ENCODE measurements at regions not wholly inside any gene's neighbourhood (a gene's known extent, or its start where the extent isn't known, plus 50 kb on each side); places are given as distances from the start of the nearest gene placed in this dataset.

- no peak for DNase-seq
Observed at GRCh38 chr9:91073049-91073810, 271.6 kb downstream of the SYK start.

- peak in 1 of 14 donors; percentile 83 for DNase-seq
Observed at GRCh38 chr9:91073811-91074771, 272.5 kb downstream of the SYK start.

DNA sequence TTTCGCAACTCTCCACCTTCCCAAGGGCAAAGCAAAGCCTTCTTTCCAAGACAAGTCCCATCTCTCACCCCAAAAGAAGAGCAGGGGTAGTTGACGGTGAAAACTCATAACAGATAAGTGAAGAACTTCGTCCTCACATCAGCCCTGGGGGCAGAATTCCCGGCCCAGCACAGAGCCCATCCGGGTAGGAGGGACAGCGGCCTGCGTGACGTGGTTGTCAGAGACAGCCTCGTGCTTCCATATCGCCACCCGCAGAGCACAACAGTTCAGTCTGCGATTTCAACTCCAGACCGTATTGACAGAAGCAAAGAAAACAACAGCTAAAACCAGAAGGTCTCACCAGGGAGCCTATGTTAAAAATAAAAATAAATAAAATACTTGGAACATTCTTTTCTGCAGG, 273.2 kb downstream of the SYK start:
- no peak for DNase-seq

DNA sequence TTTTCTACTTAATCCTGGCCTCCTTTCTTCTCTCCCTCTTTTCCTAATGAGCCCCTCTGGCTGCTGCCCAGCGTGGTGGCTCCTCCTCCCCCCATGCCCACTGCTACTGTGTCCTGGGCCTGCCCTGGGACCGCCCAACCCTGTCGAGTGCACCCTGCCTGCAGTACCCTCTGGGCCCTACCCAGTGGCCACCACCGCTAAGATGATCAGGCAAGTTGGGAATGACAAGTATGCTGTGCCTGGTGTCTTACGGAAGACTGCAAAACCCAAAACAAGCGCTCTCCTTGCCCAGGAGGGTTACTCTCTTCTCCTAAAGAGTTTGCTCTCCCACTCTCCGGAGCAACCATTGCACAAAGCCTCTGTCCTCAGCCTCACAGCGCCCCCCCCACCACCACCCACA, 273.7 kb downstream of the SYK start:
- no peak for DNase-seq

GRCh38 chr9:91077624-91078368, 276.2 kb downstream of the SYK start:
- DNase-seq = no peak

DNA sequence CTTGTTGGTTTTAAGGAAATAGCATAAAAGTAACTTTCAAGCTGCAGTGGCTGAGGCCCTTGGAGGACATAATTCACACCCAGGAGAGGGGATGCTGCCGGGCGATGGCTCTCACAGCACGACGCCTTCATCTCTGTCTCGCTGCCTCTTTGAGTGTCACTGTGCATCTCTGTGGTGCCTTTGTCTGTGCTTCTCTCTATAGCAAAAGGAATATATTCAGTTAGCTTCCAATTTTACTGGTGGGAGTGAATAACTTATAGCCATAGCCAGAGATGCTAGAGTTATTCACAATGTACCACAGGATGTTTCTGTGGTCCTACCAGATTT, 276.7 kb downstream of the SYK start:
- DNase-seq = no peak

GRCh38 chr9:91082731-91083130, 279.0 kb downstream of the AUH start:
- no peak for DNase-seq

DNA sequence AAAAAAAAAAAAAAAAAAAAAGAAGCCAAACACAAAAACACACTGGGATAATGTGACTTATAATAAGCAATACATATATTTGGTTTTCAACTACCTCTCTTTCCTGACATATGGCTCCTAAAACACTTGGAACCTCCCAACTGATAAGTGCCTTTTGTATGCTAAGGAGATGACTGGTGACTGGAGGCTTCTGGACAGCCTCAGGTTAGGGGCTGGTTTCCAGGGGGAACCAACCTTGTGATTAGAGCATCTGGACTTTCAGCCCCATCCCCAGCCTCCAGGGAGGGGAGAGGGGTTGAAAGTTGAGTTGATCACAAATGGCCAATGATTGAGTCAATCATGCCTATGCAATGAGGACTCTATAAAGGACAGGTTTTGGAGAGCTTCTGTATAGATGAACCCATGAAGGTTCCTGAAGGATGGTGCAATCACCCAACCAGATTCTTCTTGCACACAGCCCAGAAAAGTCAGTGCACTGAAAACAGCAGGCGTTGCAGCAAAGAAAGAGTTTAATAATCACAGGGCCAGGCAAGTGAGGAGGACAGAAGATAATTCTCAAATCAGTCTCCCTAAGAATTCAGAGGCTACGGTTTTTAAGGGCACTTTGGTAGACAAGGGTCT, 276.7 kb downstream of the AUH start:
- no peak for DNase-seq

DNA sequence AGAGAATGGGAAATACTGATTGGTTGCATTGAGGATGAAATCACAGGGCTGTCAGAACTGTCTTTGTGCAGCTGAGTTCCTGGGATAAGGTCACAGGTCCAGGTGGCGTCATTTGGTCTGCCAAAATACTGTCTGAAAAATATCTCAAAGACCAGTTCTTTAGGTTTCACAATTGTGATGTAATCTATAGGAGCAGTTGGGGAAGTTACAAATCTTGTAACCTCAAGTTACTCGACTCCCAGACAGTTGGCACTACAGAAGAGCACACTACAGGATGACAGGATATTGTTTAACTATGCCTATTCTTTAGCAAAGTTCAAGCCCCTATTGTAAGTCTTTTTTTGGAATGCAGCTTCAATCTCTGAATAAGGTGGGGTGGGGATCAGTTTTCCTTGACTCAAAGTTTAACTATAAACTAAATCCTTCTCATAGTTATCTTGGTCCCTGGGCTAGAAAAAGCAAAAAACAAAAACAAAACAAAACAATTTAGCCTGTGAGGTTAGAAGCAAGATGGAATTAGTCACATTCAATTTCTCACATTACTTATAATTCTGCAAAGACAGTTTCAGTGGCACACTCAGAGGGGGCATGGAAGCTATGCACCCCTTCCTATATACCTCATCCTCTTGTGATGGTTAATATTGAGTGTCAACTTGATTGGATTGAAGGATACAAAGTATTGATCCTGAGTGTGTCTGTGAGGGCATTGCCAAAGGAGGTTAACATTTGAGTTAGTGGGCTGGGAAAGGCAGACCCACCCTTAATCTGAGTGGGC, 276.0 kb downstream of the AUH start:
- no peak for DNase-seq

DNA sequence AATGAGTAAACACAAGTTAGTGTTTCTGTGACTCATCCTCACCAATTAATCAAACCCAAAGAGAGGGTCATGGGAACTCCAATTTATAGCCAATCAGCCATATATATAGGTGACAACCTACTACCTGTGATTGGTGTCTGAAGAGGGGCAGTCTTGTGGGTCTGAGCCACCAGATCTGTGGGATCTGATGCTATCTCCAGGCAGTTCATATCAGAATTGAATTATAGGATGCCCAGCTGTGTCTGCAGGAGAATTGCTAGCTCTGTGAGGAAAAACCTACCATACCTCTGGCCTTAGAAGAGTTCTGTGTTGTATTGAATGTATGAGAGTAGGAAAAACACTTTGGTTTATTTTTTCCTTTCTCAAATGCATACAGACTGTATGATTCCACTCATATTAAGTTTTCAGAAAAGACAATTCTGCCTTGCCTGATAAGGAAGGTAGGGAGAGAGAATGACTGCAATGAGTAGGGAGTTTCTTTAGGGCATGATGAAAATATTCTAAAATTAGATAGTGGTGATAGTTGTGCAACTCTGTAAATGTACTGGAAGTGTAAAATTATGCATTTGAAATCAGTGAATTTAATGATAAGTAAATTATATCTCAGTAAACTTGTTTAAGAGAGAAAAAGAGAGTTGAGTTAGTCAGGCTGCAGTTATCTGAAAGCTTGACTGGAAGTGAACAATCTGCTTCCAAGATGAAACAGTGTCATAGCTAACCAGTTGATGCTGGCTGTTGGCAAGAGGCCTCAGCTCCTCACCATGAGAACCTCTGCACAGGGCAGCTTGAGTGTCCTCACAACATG, 274.9 kb downstream of the AUH start:
- DNase-seq = no peak

DNA sequence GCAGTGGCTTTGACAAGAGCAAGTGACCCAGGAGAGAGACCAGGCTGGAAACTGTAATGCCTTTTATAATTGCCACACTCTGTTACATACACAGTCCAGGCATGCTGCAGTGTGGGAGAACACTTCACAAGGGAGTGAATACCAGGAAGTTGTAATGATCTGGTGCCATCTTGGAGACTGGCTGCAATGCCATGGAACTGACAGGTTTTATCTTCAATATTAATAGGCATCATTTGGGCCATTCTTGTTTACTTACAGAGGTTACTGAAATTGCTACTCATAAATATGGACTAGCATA, 274.3 kb downstream of the AUH start:
- DNase-seq = no peak

DNA sequence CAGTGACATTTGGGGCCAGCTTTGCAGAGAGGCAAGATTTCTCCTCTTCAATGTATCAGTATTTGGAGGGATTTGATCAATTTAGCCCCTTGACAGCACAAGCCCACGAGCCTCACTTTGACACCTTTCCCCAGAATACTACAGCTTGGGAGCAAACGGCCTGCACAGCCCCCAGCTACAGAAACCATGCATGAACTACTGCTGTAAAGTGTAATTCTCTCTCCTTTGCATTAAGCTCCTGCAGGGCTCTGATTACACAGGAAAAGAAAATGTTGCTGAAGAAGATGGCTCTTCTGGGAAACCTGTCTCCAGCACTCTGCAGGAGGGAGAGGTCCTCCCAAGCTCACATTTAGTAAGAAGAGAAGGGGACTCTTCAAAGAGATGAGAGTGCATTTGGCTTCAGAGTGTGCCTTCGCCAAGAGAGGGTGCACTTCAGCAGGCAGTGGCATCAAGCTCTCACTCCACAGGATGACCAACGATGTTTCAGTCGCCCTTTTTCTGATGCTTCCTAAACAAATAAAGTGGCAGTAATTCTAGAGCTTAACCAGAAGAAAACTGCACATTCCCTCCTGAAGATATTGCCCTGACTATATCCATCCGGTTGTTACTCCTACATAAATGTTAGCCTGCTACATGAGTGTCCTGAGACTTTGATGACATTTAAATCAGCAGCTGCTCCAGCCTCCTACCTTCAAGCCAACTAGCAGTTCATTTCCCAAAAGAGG, 272.2 kb downstream of the AUH start:
- DNase-seq = peak in 2 of 14 donors; percentile 6

GRCh38 chr9:91090130-91090410, 271.6 kb downstream of the AUH start:
- DNase-seq = no peak

DNA sequence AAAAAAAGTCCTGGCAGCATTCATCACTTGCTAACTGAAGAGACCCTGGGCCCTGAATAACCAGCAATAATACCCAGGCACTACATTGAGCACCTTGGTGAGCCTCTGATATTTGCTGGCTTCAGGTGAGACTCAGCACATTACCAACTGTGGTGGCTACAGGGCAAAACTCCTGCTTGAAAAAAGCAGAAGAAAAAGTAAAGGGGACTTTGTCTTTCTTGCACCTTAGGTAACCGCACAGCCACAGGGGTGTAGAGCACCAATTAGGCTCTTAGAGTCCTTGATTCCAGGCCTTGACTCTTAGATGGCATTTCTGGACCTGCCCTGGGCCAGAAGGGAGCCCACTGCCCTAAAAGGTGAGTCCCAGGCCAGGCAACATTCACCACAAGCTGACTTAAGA, 269.5 kb downstream of the AUH start:
- no peak for DNase-seq

DNA sequence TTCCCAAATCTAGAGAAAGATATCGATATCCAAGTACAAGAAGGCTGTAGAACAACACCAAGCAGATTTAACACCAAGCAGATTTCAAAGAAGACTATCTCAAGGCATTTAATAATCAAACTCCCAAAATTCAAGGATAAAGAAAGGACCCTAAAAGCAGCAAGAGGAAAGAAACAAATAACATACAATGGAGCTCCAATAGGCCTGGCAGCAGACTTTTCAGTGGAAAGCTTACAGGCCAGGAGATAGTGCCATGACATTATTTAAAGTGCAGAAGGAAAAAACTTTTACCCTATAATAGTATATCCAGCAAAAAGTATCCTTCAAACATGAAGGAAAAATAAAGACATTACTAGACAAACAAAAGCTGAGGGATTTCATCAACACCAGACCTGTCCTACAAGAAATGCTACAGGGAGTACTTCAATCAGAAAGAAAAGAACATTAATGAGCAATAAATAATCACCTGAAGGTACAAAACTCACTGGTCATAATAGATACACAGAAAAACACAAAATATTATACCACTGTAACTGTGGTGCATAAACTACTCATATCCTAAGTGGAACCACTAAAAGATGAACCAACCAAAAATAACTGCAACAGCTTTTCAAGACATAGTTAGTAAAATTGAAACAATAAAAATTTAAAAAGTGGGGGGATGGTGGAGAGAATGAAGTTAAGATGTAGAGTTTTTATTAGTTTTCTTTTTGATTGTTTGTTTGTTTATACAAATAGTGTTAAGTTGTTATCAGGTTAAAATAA, 267.2 kb downstream of the AUH start:
- no peak for DNase-seq

DNA sequence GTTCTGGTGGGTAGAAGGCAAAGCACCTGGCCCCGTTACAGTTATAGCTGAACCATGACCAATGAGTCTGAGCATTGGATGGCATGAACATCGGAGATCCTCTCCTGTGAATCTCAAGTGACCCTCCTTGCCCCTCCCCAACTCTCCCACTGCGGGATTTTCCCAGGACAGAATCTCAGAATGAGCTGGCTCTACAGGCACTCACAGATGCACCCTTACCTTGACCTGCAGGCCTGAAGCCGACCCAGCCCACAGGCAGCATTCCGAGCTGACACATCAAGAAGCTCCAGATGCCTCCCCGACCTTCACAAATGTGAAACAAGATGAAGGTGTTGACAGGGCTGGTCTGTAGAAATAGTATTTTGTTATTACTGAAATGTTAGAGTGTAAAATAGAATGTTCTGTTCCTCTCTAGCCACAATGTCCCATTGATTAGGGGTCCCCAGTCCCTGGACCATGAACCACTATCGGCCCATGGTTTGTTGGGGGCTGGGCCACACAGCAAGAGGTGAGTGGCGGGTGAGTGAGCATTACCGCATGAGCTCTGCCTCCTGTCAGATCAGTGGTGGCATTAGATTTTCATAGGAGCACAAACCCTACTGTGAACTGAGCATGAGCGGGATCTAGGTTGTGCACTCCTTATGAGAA, 263.4 kb downstream of the AUH start:
- DNase-seq = no peak

DNA sequence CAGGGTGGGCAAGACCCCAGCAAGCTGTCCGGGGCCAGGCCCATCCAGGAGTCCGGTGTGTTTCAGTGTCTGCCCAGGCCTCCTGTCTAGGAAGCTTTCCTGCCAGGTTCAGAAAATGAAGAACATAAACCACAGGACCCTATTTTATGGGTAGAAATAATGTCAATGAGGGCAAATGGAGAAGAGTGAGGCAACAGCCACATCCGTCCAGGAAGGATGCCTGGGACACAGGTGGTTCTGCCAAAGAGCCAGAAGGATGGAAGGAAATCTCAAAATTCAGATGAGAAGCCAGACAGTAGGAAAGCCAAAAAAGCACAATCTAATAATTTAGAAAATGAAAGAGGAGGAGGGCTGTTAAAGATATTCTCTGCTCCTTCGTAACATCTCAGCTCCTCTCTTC, 262.3 kb downstream of the AUH start:
- DNase-seq = peak in 1 of 14 donors; percentile 48

DNA sequence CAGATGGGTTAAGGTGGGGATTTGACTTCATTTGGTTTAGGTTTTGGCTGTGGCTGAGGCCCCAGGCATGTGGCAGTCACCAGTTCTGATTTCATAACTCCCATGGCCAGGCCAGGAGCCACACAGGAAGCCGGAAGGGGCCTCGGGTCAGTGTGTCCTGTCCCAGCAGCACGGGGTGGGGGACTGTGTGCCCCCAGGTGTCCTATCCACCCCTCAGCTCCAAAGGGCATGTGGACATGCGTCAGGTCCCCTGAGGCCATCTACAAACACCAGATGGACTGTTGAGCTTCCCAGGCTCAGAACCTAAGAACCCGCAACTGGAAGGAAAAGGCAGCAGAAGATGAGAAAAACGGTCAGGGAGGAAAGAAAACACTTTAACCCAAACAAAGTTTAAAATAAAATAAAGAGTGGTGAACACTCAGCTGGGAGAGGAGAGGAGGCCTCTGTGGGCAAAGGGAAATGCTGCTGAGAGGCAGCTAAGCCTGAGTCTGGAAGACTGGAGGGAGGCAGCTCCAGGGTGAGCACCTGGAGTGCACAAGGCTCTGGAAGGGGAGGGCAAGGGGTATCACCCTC, 260.8 kb downstream of the AUH start:
- DNase-seq = no peak

DNA sequence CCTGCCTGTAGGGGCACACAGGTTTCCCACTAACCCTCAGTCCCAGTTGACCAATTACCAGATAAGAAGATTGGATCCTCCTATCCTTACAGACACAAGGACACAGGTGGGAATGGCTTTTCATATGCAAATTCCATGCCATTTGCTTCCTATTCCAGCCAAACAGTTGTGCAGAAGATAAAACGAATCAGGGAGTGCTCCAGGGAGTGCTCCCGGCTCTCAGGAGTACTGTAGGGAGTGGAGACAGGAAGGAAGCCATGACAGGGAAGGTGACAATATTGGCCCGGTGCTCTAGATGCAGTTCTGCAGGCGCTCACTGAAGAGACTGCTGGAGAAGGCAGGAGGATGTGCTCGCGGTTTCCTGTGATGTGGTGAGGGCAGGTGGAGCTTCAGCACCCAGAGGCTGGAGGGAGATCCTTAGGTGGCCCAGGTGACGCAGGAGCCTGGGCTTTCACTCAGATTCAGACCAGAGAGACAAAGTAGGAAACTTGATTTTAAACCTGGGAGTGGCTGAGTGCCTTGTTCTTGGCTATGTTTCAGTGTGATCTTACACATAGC, 260.0 kb downstream of the AUH start:
- DNase-seq = no peak

All from C1 segment of cervical spinal cord (tissue), 14 donors.